ENCODE measurements at regions not wholly inside any gene's neighbourhood (a gene's known extent, or its start where the extent isn't known, plus 50 kb on each side); places are given as distances from the start of the nearest gene placed in this dataset.

- Histone ChIP-seq H3K27me3 (replicated peaks; ENCODE audit: insufficient read depth) (no peaks in the 10 kb centered on the region), H3K27ac (no peak overlapping the region), H3K4me1 (ENCODE audit: control insufficient read depth in 1 of 2, low read depth in 2 of 2) (no peaks in the 10 kb centered on the region), H3K4me3 (no peak overlapping the region), H3K36me3 (no peaks in the 10 kb centered on the region), H3K9me3 (no peaks in the 10 kb centered on the region)
- ATAC-seq (ENCODE audit: insufficient number of reproducible peaks, low FRiP score, low read depth) (no peak), DNase-seq (ENCODE audit: low spot score) (no peak)
- TF ChIP-seq, protein P1, sequence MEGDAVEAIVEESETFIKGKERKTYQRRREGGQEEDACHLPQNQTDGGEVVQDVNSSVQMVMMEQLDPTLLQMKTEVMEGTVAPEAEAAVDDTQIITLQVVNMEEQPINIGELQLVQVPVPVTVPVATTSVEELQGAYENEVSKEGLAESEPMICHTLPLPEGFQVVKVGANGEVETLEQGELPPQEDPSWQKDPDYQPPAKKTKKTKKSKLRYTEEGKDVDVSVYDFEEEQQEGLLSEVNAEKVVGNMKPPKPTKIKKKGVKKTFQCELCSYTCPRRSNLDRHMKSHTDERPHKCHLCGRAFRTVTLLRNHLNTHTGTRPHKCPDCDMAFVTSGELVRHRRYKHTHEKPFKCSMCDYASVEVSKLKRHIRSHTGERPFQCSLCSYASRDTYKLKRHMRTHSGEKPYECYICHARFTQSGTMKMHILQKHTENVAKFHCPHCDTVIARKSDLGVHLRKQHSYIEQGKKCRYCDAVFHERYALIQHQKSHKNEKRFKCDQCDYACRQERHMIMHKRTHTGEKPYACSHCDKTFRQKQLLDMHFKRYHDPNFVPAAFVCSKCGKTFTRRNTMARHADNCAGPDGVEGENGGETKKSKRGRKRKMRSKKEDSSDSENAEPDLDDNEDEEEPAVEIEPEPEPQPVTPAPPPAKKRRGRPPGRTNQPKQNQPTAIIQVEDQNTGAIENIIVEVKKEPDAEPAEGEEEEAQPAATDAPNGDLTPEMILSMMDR (IDR thresholded peaks at IDR 0.05) = no peak
Measured at GRCh38 chr12:69036999-69037398, 104.0 kb upstream of the CPM start.

DNA sequence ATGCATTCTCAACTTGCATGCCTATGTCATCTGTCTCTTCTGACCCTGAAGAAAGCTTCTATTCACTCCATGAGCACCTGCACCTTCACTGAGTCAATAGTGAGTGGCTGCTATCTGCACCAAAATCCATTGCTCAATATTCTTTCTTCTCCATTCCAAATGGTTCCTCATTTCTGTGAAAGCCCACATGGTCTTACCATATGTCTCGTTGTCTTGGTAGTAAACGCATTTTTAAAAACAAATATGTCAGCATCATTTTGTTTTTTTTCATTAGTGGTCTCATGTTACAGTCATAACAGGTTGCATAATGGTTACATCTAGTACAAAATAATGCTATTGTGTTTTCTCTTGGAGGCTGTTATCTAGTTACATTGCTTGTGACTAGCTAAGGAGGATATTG lies 106.9 kb upstream of the CPM start:
- Histone ChIP-seq H3K4me1 (ENCODE audit: control insufficient read depth in 1 of 2, low read depth in 2 of 2) (no peaks in the 10 kb centered on the region), H3K27me3 (replicated peaks; ENCODE audit: insufficient read depth) (no peaks in the 10 kb centered on the region), H3K36me3 (no peaks in the 10 kb centered on the region), H3K27ac (no peak overlapping the region), H3K4me3 (no peak overlapping the region), H3K9me3 (no peaks in the 10 kb centered on the region)
- no peak for ATAC-seq (ENCODE audit: insufficient number of reproducible peaks, low FRiP score, low read depth)
- no peak for DNase-seq (ENCODE audit: low spot score)
- TF ChIP-seq, protein P1 (IDR thresholded peaks at IDR 0.05) = no peak

- H3K4me1 ChIP-seq (ENCODE audit: control insufficient read depth in 1 of 2, low read depth in 2 of 2) = no peaks in the 10 kb centered on the region
- no peaks in the 10 kb centered on the region for H3K36me3 ChIP-seq
- no peak for DNase-seq (ENCODE audit: low spot score)
- no peaks in the 10 kb centered on the region for H3K27me3 ChIP-seq (replicated peaks; ENCODE audit: insufficient read depth)
- no peak for ATAC-seq (ENCODE audit: insufficient number of reproducible peaks, low FRiP score, low read depth)
- no peak overlapping the region for H3K27ac ChIP-seq
- TF ChIP-seq, protein P1 (IDR thresholded peaks at IDR 0.05) = no peak
- H3K4me3 ChIP-seq = no peak overlapping the region
- no peaks in the 10 kb centered on the region for H3K9me3 ChIP-seq
Measured at GRCh38 chr12:69042557-69042956, 109.6 kb upstream of the CPM start.

DNA sequence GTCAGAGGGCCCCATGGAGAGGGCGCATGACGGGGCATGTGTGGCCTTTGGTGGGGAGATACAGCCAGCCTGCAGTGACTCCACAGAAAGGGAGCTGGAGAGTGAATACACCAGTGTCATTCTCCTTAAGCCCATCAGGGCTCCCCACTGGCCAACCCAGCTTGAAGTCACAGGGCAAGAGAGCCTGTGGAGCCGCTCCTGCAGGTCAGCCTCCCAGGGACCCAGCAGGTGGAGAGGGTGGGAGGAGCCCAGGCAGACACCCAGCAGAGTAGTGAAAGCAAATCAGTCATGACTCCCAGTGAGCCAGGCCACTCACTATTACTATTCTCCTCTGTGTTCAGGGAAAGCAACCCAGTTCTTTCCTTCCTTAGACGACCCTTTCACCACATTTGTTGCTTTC lies 110.0 kb upstream of the CPM start:
- TF ChIP-seq, protein P1 (IDR thresholded peaks at IDR 0.05) = no peak
- DNase-seq (ENCODE audit: low spot score) (no peak), ATAC-seq (ENCODE audit: insufficient number of reproducible peaks, low FRiP score, low read depth) (no peak)
- H3K27me3 ChIP-seq (replicated peaks; ENCODE audit: insufficient read depth) = no peaks in the 10 kb centered on the region
- H3K27ac ChIP-seq = no peak overlapping the region
- no peak overlapping the region for H3K4me3 ChIP-seq
- H3K36me3 ChIP-seq = no peaks in the 10 kb centered on the region
- H3K4me1 ChIP-seq (ENCODE audit: control insufficient read depth in 1 of 2, low read depth in 2 of 2) = no peaks in the 10 kb centered on the region
- H3K9me3 ChIP-seq = no peaks in the 10 kb centered on the region

- DNase-seq (ENCODE audit: low spot score) (no peak), ATAC-seq (ENCODE audit: insufficient number of reproducible peaks, low FRiP score, low read depth) (no peak)
- no peak overlapping the region for H3K27ac ChIP-seq
- no peaks in the 10 kb centered on the region for H3K36me3 ChIP-seq
- no peaks in the 10 kb centered on the region for H3K9me3 ChIP-seq
- H3K4me1 ChIP-seq (ENCODE audit: control insufficient read depth in 1 of 2, low read depth in 2 of 2) = no peaks in the 10 kb centered on the region
- H3K27me3 ChIP-seq (replicated peaks; ENCODE audit: insufficient read depth) = no peaks in the 10 kb centered on the region
- TF ChIP-seq, protein P1 (IDR thresholded peaks at IDR 0.05) = no peak
- no peak overlapping the region for H3K4me3 ChIP-seq
Measured at GRCh38 chr12:69044887-69045286, 111.9 kb upstream of the CPM start.
